ENCODE measurements at regions not wholly inside any gene's neighbourhood (a gene's known extent, or its start where the extent isn't known, plus 50 kb on each side); places are given as distances from the start of the nearest gene placed in this dataset.

DNA sequence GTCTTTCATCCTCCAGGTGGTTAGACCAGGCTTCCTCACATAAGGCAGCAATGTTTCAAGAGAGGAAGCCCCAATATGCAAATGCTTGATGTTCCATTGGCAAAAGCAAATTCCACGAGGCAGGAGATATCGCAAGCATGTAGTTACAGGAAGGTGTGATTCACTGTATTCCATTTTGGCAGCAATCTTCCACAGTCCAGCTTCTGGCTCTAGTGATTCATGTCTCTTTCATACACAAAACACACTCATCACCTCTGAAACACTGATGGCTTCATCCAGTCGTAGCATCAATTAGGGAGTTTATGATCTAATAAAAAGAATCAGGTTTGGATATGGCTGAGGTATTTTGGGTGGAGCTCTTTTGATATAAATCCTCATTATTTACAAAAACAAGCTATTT lies 552.2 kb upstream of the RIOK2 start:
- TF ChIP-seq EZH2 (IDR thresholded peaks at IDR 0.05; ENCODE audit: borderline replicate concordance, low read length), result no peak
- TF ChIP-seq, protein P1, sequence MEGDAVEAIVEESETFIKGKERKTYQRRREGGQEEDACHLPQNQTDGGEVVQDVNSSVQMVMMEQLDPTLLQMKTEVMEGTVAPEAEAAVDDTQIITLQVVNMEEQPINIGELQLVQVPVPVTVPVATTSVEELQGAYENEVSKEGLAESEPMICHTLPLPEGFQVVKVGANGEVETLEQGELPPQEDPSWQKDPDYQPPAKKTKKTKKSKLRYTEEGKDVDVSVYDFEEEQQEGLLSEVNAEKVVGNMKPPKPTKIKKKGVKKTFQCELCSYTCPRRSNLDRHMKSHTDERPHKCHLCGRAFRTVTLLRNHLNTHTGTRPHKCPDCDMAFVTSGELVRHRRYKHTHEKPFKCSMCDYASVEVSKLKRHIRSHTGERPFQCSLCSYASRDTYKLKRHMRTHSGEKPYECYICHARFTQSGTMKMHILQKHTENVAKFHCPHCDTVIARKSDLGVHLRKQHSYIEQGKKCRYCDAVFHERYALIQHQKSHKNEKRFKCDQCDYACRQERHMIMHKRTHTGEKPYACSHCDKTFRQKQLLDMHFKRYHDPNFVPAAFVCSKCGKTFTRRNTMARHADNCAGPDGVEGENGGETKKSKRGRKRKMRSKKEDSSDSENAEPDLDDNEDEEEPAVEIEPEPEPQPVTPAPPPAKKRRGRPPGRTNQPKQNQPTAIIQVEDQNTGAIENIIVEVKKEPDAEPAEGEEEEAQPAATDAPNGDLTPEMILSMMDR (IDR thresholded peaks at IDR 0.05; ENCODE audit: low read length), result no peak

Data from OCI-LY1 (cell line).